GM18909 (cell line): ENCODE measurements at regions not wholly inside any gene's neighbourhood (a gene's known extent, or its start where the extent isn't known, plus 50 kb on each side); places are given as distances from the start of the nearest gene placed in this dataset.
"Not testable (repeated sequence)": the region's sequence is repeated elsewhere in the genome, so short reads cannot be mapped to it uniquely, and the experiment has no call there.

Experiments used
- ATAC-seq: cut with Tn5 transposase; IDR thresholded peaks from one replicate; pipeline ENCODE4 v1.9.1; 2021; ENCODE audit warnings: mild to moderate bottlenecking; ENCODE audit not compliant: unreplicated experiment, poor library complexity

- no peak for ATAC-seq
These were observed 507.0 kb upstream of the KLF6 start for GRCh38 chr10:4291990-4292389.

- no peak for ATAC-seq
These were observed 500.1 kb upstream of the KLF6 start for GRCh38 chr10:4285121-4285520.

GRCh38 chr10:4283846-4284610 lies 499.0 kb upstream of the KLF6 start:
- no peak for ATAC-seq

GRCh38 chr10:4282496-4282895 lies 497.5 kb upstream of the KLF6 start:
- no peak for ATAC-seq

GRCh38 chr10:4281190-4281825 lies 496.3 kb upstream of the KLF6 start:
- no peak for ATAC-seq

GRCh38 chr10:4280461-4281189 lies 495.6 kb upstream of the KLF6 start:
- ATAC-seq = no peak

GRCh38 chr10:4279655-4280054 lies 494.6 kb upstream of the KLF6 start:
- ATAC-seq = no peak

- no peak for ATAC-seq
These were observed 493.2 kb upstream of the KLF6 start for GRCh38 chr10:4278186-4278585.

- ATAC-seq = no peak
These were observed 491.1 kb upstream of the KLF6 start for GRCh38 chr10:4276151-4276550.

- not testable (repeated sequence) for ATAC-seq
These were observed 489.7 kb upstream of the KLF6 start for GRCh38 chr10:4274671-4275070.

- ATAC-seq = no peak
These were observed 486.2 kb upstream of the KLF6 start for GRCh38 chr10:4271193-4271592.

- no peak for ATAC-seq
These were observed 485.1 kb upstream of the KLF6 start for GRCh38 chr10:4270116-4270515.

- not testable (repeated sequence) for ATAC-seq
These were observed 483.5 kb upstream of the KLF6 start for GRCh38 chr10:4268490-4268889.

- no peak for ATAC-seq
These were observed 482.2 kb upstream of the KLF6 start for GRCh38 chr10:4267086-4267773.

- ATAC-seq = no peak
These were observed 481.5 kb upstream of the KLF6 start for GRCh38 chr10:4266416-4267085.

- no peak for ATAC-seq
These were observed 481.0 kb upstream of the KLF6 start for GRCh38 chr10:4265964-4266363.

GRCh38 chr10:4264209-4264865 lies 479.3 kb upstream of the KLF6 start:
- no peak for ATAC-seq

- no peak for ATAC-seq
These were observed 478.6 kb upstream of the KLF6 start for GRCh38 chr10:4263601-4263921.

GRCh38 chr10:4262870-4263600 lies 478.0 kb upstream of the KLF6 start:
- no peak for ATAC-seq
